Stimulated activated CD8-positive, alpha-beta memory T cell treated with anti-CD3 and anti-CD28 coated beads, Interleukin-4, amount 100 ng/mL, for 48 hours (primary cell): ENCODE measurements at regions not wholly inside any gene's neighbourhood (a gene's known extent, or its start where the extent isn't known, plus 50 kb on each side); places are given as distances from the start of the nearest gene placed in this dataset.

Experiments
- DNase-seq: peaks from one replicate; pipeline ENCODE4 v3.0.0-alpha.2; 2020

- DNase-seq: no peak
These were observed 149.6 kb downstream of the ACKR3 start for GRCh38 chr2:236719192-236719635.

- DNase-seq: no peak
These were observed 151.4 kb downstream of the ACKR3 start for GRCh38 chr2:236720974-236721540.

GRCh38 chr2:236724200-236724599 is 154.6 kb downstream of the ACKR3 start:
- no peak for DNase-seq

- no peak for DNase-seq
These were observed 157.3 kb downstream of the ACKR3 start for GRCh38 chr2:236726701-236727450.

- no peak for DNase-seq
These were observed 159.5 kb downstream of the ACKR3 start for GRCh38 chr2:236728916-236729670.

- no peak for DNase-seq
These were observed 160.8 kb downstream of the ACKR3 start for GRCh38 chr2:236730393-236730792.

GRCh38 chr2:236731767-236732580 is 162.3 kb downstream of the ACKR3 start:
- DNase-seq: no peak

- no peak for DNase-seq
These were observed 163.5 kb downstream of the ACKR3 start for GRCh38 chr2:236733156-236733555.

GRCh38 chr2:236735825-236736238 is 166.2 kb downstream of the ACKR3 start:
- no peak for DNase-seq

GRCh38 chr2:236738030-236738429 is 168.4 kb downstream of the ACKR3 start:
- no peak for DNase-seq

- DNase-seq: no peak
These were observed 169.3 kb downstream of the ACKR3 start for GRCh38 chr2:236738896-236739295.

GRCh38 chr2:236739663-236740062 is 170.0 kb downstream of the ACKR3 start:
- no peak for DNase-seq

GRCh38 chr2:236740506-236740905 is 170.9 kb downstream of the ACKR3 start:
- DNase-seq: no peak

GRCh38 chr2:236743039-236743920 is 173.7 kb downstream of the ACKR3 start:
- no peak for DNase-seq

- no peak for DNase-seq
These were observed 174.3 kb downstream of the ACKR3 start for GRCh38 chr2:236743921-236744280.

- DNase-seq: no peak
These were observed 174.7 kb downstream of the ACKR3 start for GRCh38 chr2:236744281-236744705.

GRCh38 chr2:236744716-236745115 is 175.1 kb downstream of the ACKR3 start:
- no peak for DNase-seq

GRCh38 chr2:236745420-236746210 is 176.0 kb downstream of the ACKR3 start:
- DNase-seq: no peak

GRCh38 chr2:236746833-236747232 is 177.2 kb downstream of the ACKR3 start:
- DNase-seq: no peak

- DNase-seq: no peak
These were observed 177.8 kb downstream of the ACKR3 start for GRCh38 chr2:236747426-236747825.

- no peak for DNase-seq
These were observed 178.3 kb downstream of the ACKR3 start for GRCh38 chr2:236747925-236748324.
